SK-N-SH (cell line): ENCODE measurements at regions not wholly inside any gene's neighbourhood (a gene's known extent, or its start where the extent isn't known, plus 50 kb on each side); places are given as distances from the start of the nearest gene placed in this dataset.

ENCODE experiments used
- CTCF ChIP-seq: fragments of 200-600 bp; sonication (generic); IDR thresholded peaks from 2 replicates; pipeline ENCODE4 v1.6.1; 2017; ENCODE audit warnings: antibody characterized with exemption, mild to moderate bottlenecking, moderate library complexity
- EP300 ChIP-seq, 2 experiments: IDR thresholded peaks; 2 replicates each; pipeline versions ENCODE4 v1.4.0 to v1.6.1; 2012; ENCODE audit warnings: borderline replicate concordance in 1 of 2, low read depth in 1 of 2, low read length in 1 of 2
- FOXM1 ChIP-seq: IDR thresholded peaks from 2 replicates; pipeline ENCODE4 v1.4.0; 2012; ENCODE audit warnings: low read depth, mild to moderate bottlenecking
- MAX ChIP-seq: IDR thresholded peaks from 2 replicates; pipeline ENCODE4 v1.4.0; 2012; ENCODE audit warnings: low read depth
- NFIC ChIP-seq: IDR thresholded peaks from 2 replicates; pipeline ENCODE4 v1.4.0; 2012; ENCODE audit warnings: borderline replicate concordance
- POLR2AphosphoS5 ChIP-seq: IDR thresholded peaks from 2 replicates; pipeline ENCODE4 v1.6.1; 2012; ENCODE audit warnings: low read depth, low read length
- REST ChIP-seq: IDR thresholded peaks from 2 replicates; pipeline ENCODE4 v1.6.1; 2012; ENCODE audit warnings: mild to moderate bottlenecking, low read depth, low read length, moderate library complexity
- YY1 ChIP-seq: IDR thresholded peaks from 2 replicates; pipeline ENCODE4 v1.4.0; 2012; ENCODE audit warnings: low read depth, mild to moderate bottlenecking
- TF ChIP-seq, protein P1 (sequence below): IDR thresholded peaks from 2 replicates; pipeline ENCODE4 v1.4.0; 2012; ENCODE audit warnings: low read depth, borderline replicate concordance
- TF ChIP-seq, protein P2 (sequence below): IDR thresholded peaks from 2 replicates; pipeline ENCODE4 v1.4.0; 2012; ENCODE audit warnings: low read depth, borderline replicate concordance

GRCh38 chr1:184906761-184907160 lies 67.5 kb downstream of the NIBAN1 start:
- TF ChIP-seq NFIC (no peak), CTCF (no peak), EP300 (IDR thresholded peaks at IDR 0.05; ENCODE audit: borderline replicate concordance in 1 of 2, low read depth in 1 of 2, low read length in 1 of 2) (no peak), MAX (no peak), POLR2AphosphoS5 (no peak), YY1 (no peak), FOXM1 (no peak), REST (no peak)
- TF ChIP-seq, protein P1, sequence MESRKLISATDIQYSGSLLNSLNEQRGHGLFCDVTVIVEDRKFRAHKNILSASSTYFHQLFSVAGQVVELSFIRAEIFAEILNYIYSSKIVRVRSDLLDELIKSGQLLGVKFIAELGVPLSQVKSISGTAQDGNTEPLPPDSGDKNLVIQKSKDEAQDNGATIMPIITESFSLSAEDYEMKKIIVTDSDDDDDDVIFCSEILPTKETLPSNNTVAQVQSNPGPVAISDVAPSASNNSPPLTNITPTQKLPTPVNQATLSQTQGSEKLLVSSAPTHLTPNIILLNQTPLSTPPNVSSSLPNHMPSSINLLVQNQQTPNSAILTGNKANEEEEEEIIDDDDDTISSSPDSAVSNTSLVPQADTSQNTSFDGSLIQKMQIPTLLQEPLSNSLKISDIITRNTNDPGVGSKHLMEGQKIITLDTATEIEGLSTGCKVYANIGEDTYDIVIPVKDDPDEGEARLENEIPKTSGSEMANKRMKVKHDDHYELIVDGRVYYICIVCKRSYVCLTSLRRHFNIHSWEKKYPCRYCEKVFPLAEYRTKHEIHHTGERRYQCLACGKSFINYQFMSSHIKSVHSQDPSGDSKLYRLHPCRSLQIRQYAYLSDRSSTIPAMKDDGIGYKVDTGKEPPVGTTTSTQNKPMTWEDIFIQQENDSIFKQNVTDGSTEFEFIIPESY = no peak
- TF ChIP-seq, protein P2, sequence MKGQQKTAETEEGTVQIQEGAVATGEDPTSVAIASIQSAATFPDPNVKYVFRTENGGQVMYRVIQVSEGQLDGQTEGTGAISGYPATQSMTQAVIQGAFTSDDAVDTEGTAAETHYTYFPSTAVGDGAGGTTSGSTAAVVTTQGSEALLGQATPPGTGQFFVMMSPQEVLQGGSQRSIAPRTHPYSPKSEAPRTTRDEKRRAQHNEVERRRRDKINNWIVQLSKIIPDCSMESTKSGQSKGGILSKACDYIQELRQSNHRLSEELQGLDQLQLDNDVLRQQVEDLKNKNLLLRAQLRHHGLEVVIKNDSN = no peak
